Natural killer cell (primary cell): ENCODE measurements at regions not wholly inside any gene's neighbourhood (a gene's known extent, or its start where the extent isn't known, plus 50 kb on each side); places are given as distances from the start of the nearest gene placed in this dataset.

Experiments
- ATAC-seq, 3 donors: fragments of 150-1000 bp in 2 of 3; fragments of 200-7000 bp in 1 of 3; cut with Tn5 transposase; 1 replicate in 1 of 3; 2 replicates in 2 of 3; pipeline ENCODE4 v1.10.0; 2021; ENCODE audit warnings: mild to moderate bottlenecking in 2 of 3, moderate library complexity in 2 of 3
- DNase-seq, 2 donors: peaks; one replicate each; pipeline versions ENCODE4 v3.0.0 to v3.0.0-alpha.2; 2013 to 2021; ENCODE audit warnings: mixed read lengths in 1 of 2
- H3K27ac ChIP-seq: one replicate; pipeline ENCODE4 v1.5.1; 2013; ENCODE audit warnings: mild to moderate bottlenecking, low read length
- H3K27me3 ChIP-seq: one replicate; pipeline ENCODE4 v1.6.1; 2013; ENCODE audit warnings: low read length; ENCODE audit not compliant: control insufficient read depth, insufficient read depth
- H3K36me3 ChIP-seq: one replicate; pipeline ENCODE4 v1.6.1; 2013; ENCODE audit warnings: low read length; ENCODE audit not compliant: control insufficient read depth, insufficient read depth
- H3K4me1 ChIP-seq: one replicate; pipeline ENCODE4 v1.6.1; 2013; ENCODE audit warnings: low read length; ENCODE audit not compliant: control insufficient read depth, insufficient read depth
- H3K4me3 ChIP-seq: one replicate; pipeline ENCODE4 v1.5.1; 2013; ENCODE audit warnings: low read length
- H3K9me3 ChIP-seq: one replicate; pipeline ENCODE4 v1.6.1; 2013; ENCODE audit warnings: low read length; ENCODE audit not compliant: control insufficient read depth, insufficient read depth
- H3K27ac Mint-ChIP-seq, 2 donors: one replicate each; pipeline ENCODE4 v1.8.0; 2022; ENCODE audit warnings: mild to moderate bottlenecking in 2 of 2, mixed read lengths in 2 of 2, moderate library complexity in 1 of 2
- H3K27me3 Mint-ChIP-seq, 2 donors: one replicate each; pipeline ENCODE4 v1.8.0; 2022; ENCODE audit warnings: low read depth in 2 of 2, mixed read lengths in 2 of 2
- H3K36me3 Mint-ChIP-seq: one replicate; pipeline ENCODE4 v1.8.0; 2022; ENCODE audit warnings: mixed read lengths
- H3K4me1 Mint-ChIP-seq, 2 donors: one replicate each; pipeline ENCODE4 v1.8.0; 2022; ENCODE audit warnings: mixed read lengths in 2 of 2
- H3K4me3 Mint-ChIP-seq: one replicate; pipeline ENCODE4 v1.8.0; 2022; ENCODE audit warnings: mild to moderate bottlenecking, moderate library complexity, mixed read lengths
- H3K9me3 Mint-ChIP-seq, 2 donors: one replicate each; pipeline ENCODE4 v1.8.0; 2022; ENCODE audit warnings: mixed read lengths in 2 of 2
- CTCF ChIP-seq: fragments of 200-600 bp; IDR thresholded peaks from one replicate; pipeline ENCODE4 v1.8.0; 2022; ENCODE audit warnings: antibody characterized with exemption
- WGBS: methylation state at CpG from one replicate; pipeline ENCODE4 v1.1.7; 2013; ENCODE audit warnings: missing lambda C conversion rate; ENCODE audit not compliant: insufficient coverage; 5-methylcytosine and 5-hydroxymethylcytosine counted together
- intact Hi-C: fragments of 100-400 bp; cut with micrococcal nuclease; formaldehyde crosslinking; loops from one replicate; pipeline ENCODE4 v1.14.2; 2022

DNA sequence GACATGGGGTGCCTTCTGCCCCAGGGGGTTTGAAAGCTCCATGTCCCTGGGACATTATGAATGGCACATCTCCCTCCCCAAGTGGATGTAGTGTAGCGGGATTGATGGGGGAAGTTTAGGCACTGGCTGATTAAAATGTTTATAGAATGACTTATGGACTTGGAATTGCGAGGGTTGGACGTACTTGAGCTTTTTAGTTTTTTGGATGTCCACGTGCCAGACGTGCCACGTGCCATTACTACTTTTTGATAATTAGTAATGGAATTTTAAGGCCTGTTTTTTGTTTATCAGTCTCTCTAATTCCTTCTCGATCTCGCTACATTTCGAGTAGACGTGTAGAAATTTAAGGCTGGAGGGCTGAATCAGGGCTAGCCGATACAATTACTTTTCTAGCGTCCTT is 162.8 kb downstream of the TBXT start:
- Mint-ChIP-seq H3K4me3 (no peak overlapping the region), H3K9me3 (no peaks in the 10 kb centered on the region), H3K27me3 (peaks cover 47 to 61% of the 10 kb centered on the region in 2 donors), H3K4me1 (no peaks in the 10 kb centered on the region), H3K36me3 (no peaks in the 10 kb centered on the region), H3K27ac (no peak overlapping the region)
- Histone ChIP-seq H3K27ac (no peak overlapping the region), H3K9me3 (no peaks in the 10 kb centered on the region), H3K4me1 (no peaks in the 10 kb centered on the region), H3K36me3 (no peaks in the 10 kb centered on the region), H3K27me3 (peaks cover 14% of the 10 kb centered on the region), H3K4me3 (no peak overlapping the region)
- DNase-seq (no peak), ATAC-seq (no peak)
- WGBS = 83% methylated on average over 12 of the region's 12 CpGs
- intact Hi-C loops = no loop called here
- TF ChIP-seq CTCF = no peak

- DNase-seq (no peak), ATAC-seq (no peak)
- H3K36me3 Mint-ChIP-seq = no peaks in the 10 kb centered on the region
- H3K27ac ChIP-seq = no peak overlapping the region
- no peaks in the 10 kb centered on the region for H3K9me3 ChIP-seq
- no peak overlapping the region for H3K27ac Mint-ChIP-seq
- no peak for TF ChIP-seq CTCF
- WGBS = 84% methylated on average over 9 of the region's 9 CpGs
- no peaks in the 10 kb centered on the region for H3K36me3 ChIP-seq
- H3K27me3 Mint-ChIP-seq = peaks cover 43 to 57% of the 10 kb centered on the region in 2 donors
- no peaks in the 10 kb centered on the region for H3K9me3 Mint-ChIP-seq
- no peak overlapping the region for H3K4me3 ChIP-seq
- H3K4me3 Mint-ChIP-seq = no peak overlapping the region
- no peaks in the 10 kb centered on the region for H3K4me1 Mint-ChIP-seq
- peaks cover 14% of the 10 kb centered on the region for H3K27me3 ChIP-seq
- H3K4me1 ChIP-seq = no peaks in the 10 kb centered on the region
- intact Hi-C loops = no loop called here
These were observed 163.2 kb downstream of the TBXT start for GRCh38 chr6:166004471-166004870.

GRCh38 chr6:166003569-166003968 is 164.1 kb downstream of the TBXT start:
- H3K27me3 Mint-ChIP-seq = peaks cover 44 to 56% of the 10 kb centered on the region in 2 donors
- H3K9me3 Mint-ChIP-seq = no peaks in the 10 kb centered on the region
- no peak overlapping the region for H3K27ac Mint-ChIP-seq
- Histone ChIP-seq H3K9me3 (no peaks in the 10 kb centered on the region), H3K4me3 (no peak overlapping the region), H3K4me1 (no peaks in the 10 kb centered on the region), H3K27me3 (peaks cover 11% of the 10 kb centered on the region), H3K36me3 (no peaks in the 10 kb centered on the region), H3K27ac (no peak overlapping the region)
- intact Hi-C loops = no loop called here
- no peaks in the 10 kb centered on the region for H3K36me3 Mint-ChIP-seq
- no peak for DNase-seq
- TF ChIP-seq CTCF = no peak
- WGBS = 36% methylated on average over 3 of the region's 3 CpGs
- ATAC-seq = no peak
- H3K4me3 Mint-ChIP-seq = no peak overlapping the region
- H3K4me1 Mint-ChIP-seq = no peaks in the 10 kb centered on the region

- intact Hi-C loops = no loop called here
- no peak for ATAC-seq
- H3K36me3 Mint-ChIP-seq = no peaks in the 10 kb centered on the region
These were observed 166.3 kb downstream of the TBXT start for GRCh38 chr6:166001359-166001758.

More at GRCh38 chr6:166001359-166001758, 166.3 kb downstream of the TBXT start:
- Histone ChIP-seq H3K36me3 (no peaks in the 10 kb centered on the region), H3K4me3 (no peak overlapping the region), H3K27ac (no peak overlapping the region), H3K9me3 (no peaks in the 10 kb centered on the region), H3K27me3 (peaks cover 2% of the 10 kb centered on the region), H3K4me1 (no peaks in the 10 kb centered on the region)
- H3K4me1 Mint-ChIP-seq = no peaks in the 10 kb centered on the region
- 48% methylated on average over 7 of the region's 9 CpGs for WGBS
- DNase-seq = no peak
- H3K27ac Mint-ChIP-seq = no peak overlapping the region
- H3K27me3 Mint-ChIP-seq = peaks cover 37 to 43% of the 10 kb centered on the region in 2 donors
- no peak for TF ChIP-seq CTCF
- no peaks in the 10 kb centered on the region for H3K9me3 Mint-ChIP-seq
- H3K4me3 Mint-ChIP-seq = no peak overlapping the region
